Testis (tissue), 2 donors: ENCODE measurements at regions not wholly inside any gene's neighbourhood (a gene's known extent, or its start where the extent isn't known, plus 50 kb on each side); places are given as distances from the start of the nearest gene placed in this dataset.

Experiments used
- CTCF ChIP-seq, 3 experiments: fragments of 450-650 bp in 2 of 3; fragments of 200-600 bp in 1 of 3; sonication (generic) in 1 of 3; IDR thresholded peaks; one replicate each; pipeline ENCODE4 v1.5.1; 2016 to 2019; ENCODE audit warnings: antibody characterized with exemption in 3 of 3, mild to moderate bottlenecking in 2 of 3, moderate library complexity in 1 of 3
- POLR2A ChIP-seq: fragments of 450-650 bp; IDR thresholded peaks from one replicate; pipeline ENCODE4 v1.6.1; 2017; ENCODE audit warnings: antibody characterized with exemption, mild to moderate bottlenecking, moderate library complexity

DNA sequence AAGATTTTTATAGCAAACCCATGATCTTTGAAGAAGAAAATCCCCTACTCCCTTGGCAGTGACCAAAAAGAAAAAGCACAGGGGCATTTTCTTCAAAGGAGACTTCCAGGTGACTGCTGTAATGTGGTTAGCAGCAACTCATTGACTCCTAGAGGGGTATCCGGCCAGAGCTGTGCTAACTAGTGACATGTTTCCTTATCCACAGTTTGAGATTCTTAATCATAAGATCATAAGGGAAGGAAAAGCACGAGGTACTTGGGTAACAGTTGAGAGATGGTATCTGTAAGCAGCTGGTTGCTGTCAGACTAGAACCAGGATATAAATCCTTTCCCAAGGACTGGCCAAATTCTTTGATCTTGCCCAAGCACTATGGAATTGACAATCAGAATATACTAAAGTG is 124.7 kb downstream of the MREG start:
- TF ChIP-seq POLR2A (no peak), CTCF (IDR thresholded peaks at IDR 0.05) (no peak)
